ENCODE measurements at regions not wholly inside any gene's neighbourhood (a gene's known extent, or its start where the extent isn't known, plus 50 kb on each side); places are given as distances from the start of the nearest gene placed in this dataset.

GRCh38 chr3:190178779-190179178 is 58.1 kb upstream of the P3H2 start:
- TF ChIP-seq POLR2A (IDR thresholded peaks at IDR 0.05; ENCODE audit: low read length) (no peak), GATA1 (IDR thresholded peaks at IDR 0.05; ENCODE audit: low read depth, low read length) (no peak)
